HCT116 (cell line): ENCODE measurements at regions not wholly inside any gene's neighbourhood (a gene's known extent, or its start where the extent isn't known, plus 50 kb on each side); places are given as distances from the start of the nearest gene placed in this dataset.

Experiments
- ATAC-seq: fragments of 200-7000 bp; cut with Tn5 transposase; 2 replicates; pipeline ENCODE4 v1.9.1; 2020; ENCODE audit warnings: mild to moderate bottlenecking, moderate library complexity
- BruUV-seq: library from RNA; stranded (reverse); fragments of 400-500 nt; replicated peaks from 2 replicates; lab custom pipeline; 2021; lab: Mats Ljungman, UMichigan
- CTCF ChIA-PET: fragments of 300-600 bp; sonication (Branson Sonifier 250); formaldehyde crosslinking; loops from one replicate; lab custom pipeline; 2021; ENCODE audit warnings: antibody characterized with exemption; lab: Charles Lee
- POLR2A ChIA-PET: fragments of 300-600, 350-600 bp; sonication (Branson Sonifier 250); formaldehyde crosslinking; loops from one replicate; lab custom pipeline; 2021; ENCODE audit warnings: antibody characterized with exemption; lab: Charles Lee
- RAD21 ChIA-PET, 2 experiments: fragments of 300-600 bp; sonication (Branson Sonifier 250); formaldehyde crosslinking; loops; one replicate each; lab custom pipeline; 2023; ENCODE audit warnings: low total read pairs in 2 of 2; ENCODE audit not compliant: uncharacterized antibody in 2 of 2, unreplicated experiment in 2 of 2, low non-redundant PET in 1 of 2; lab: Charles Lee
- DNase-seq: peaks from one replicate; pipeline ENCODE4 v3.0.0-alpha.2; 2010; ENCODE audit warnings: low read depth, low spot score
- H2AFZ ChIP-seq: fragments of 200-600 bp; shearing (Covaris generic), sonication (generic); 2 replicates; pipeline ENCODE4 v1.6.1; 2017; ENCODE audit warnings: low read depth, mixed run types, mixed read lengths, antibody characterized with exemption, low read length; ENCODE audit not compliant: poor library complexity, severe bottlenecking
- H3K27ac ChIP-seq: 2 replicates; pipeline ENCODE4 v1.5.1; 2012; ENCODE audit warnings: low read depth, low read length
- H3K27me3 ChIP-seq: fragments of 200-600 bp; sonication (generic); 2 replicates; pipeline ENCODE4 v1.6.1; 2016; ENCODE audit warnings: mixed run types, low read length, mixed read lengths; ENCODE audit not compliant: insufficient read depth
- H3K36me3 ChIP-seq, 2 experiments: fragments of 200-500 bp in 1 of 2; fragments of 200-600 bp in 1 of 2; sonication (Bioruptor generic) in 1 of 2; sonication (generic) in 1 of 2; 2 replicates each; pipeline versions ENCODE4 v1.5.1 to v1.6.1; 2014 to 2016; ENCODE audit warnings: low read length in 2 of 2, inconsistent platforms in 1 of 2, mixed read lengths in 1 of 2, mixed run types in 1 of 2; ENCODE audit not compliant: insufficient read depth in 2 of 2, control insufficient read depth in 1 of 2
- H3K4me1 ChIP-seq, 2 experiments: fragments of 200-600 bp in 1 of 2; sonication (generic) in 1 of 2; 2 replicates each; pipeline versions ENCODE4 v1.5.1 to v1.6.1; 2012 to 2017; ENCODE audit warnings: low read length in 2 of 2, inconsistent platforms in 1 of 2, mild to moderate bottlenecking in 1 of 2, mixed read lengths in 1 of 2, mixed run types in 1 of 2, moderate library complexity in 1 of 2; ENCODE audit not compliant: insufficient read depth in 2 of 2, control insufficient read depth in 1 of 2
- H3K4me2 ChIP-seq: fragments of 200-600 bp; sonication (generic); 2 replicates; pipeline ENCODE4 v1.6.1; 2017; ENCODE audit warnings: mixed run types, low read length, mixed read lengths
- H3K4me3 ChIP-seq, 2 experiments: fragments of 200-600 bp in 1 of 2; sonication (generic) in 1 of 2; replicated peaks in 1 of 2; 2 replicates each; pipeline ENCODE4 v1.5.1; 2011 to 2016; ENCODE audit warnings: low read length in 2 of 2, control low read depth in 1 of 2, low read depth in 1 of 2, mild to moderate bottlenecking in 1 of 2, mixed read lengths in 1 of 2, mixed run types in 1 of 2
- H3K79me2 ChIP-seq: fragments of 200-600 bp; sonication (generic); 2 replicates; pipeline ENCODE4 v1.6.1; 2017; ENCODE audit warnings: mild to moderate bottlenecking, mixed run types, low read length, moderate library complexity, mixed read lengths; ENCODE audit not compliant: insufficient read depth
- H3K9ac ChIP-seq: fragments of 200-600 bp; sonication (generic); 2 replicates; pipeline ENCODE4 v1.6.1; 2016; ENCODE audit warnings: low read length, mixed read lengths
- H3K9me2 ChIP-seq: fragments of 200-600 bp; sonication (generic), shearing (Covaris generic); 2 replicates; pipeline ENCODE4 v1.6.1; 2017; ENCODE audit warnings: mixed run types, mild to moderate bottlenecking, moderate library complexity; ENCODE audit not compliant: insufficient read depth
- H3K9me3 ChIP-seq, 2 experiments: fragments of 200-500 bp in 1 of 2; fragments of 200-600 bp in 1 of 2; sonication (Bioruptor generic) in 1 of 2; sonication (generic) in 1 of 2; 2 replicates each; pipeline ENCODE4 v1.6.1; 2014 to 2017; ENCODE audit warnings: low read length in 2 of 2, mixed read lengths in 2 of 2, inconsistent platforms in 1 of 2, low read depth in 1 of 2, mild to moderate bottlenecking in 1 of 2, mixed run types in 1 of 2, moderate library complexity in 1 of 2; ENCODE audit not compliant: control insufficient read depth in 1 of 2, insufficient read depth in 1 of 2
- H4K20me1 ChIP-seq: fragments of 200-600 bp; sonication (generic), shearing (Covaris generic); 2 replicates; pipeline ENCODE4 v1.6.1; 2017; ENCODE audit warnings: mixed run types, mild to moderate bottlenecking, moderate library complexity; ENCODE audit not compliant: insufficient read depth
- ATF3 ChIP-seq: IDR thresholded peaks from 2 replicates; pipeline ENCODE4 v1.6.1; 2012
- CBX3 ChIP-seq: IDR thresholded peaks from 2 replicates; pipeline ENCODE4 v1.6.1; 2012; ENCODE audit warnings: low read depth
- CTCF ChIP-seq, 3 experiments: fragments of 200-600 bp in 1 of 3; sonication (generic) in 1 of 3; IDR thresholded peaks in 2 of 3; conservative IDR thresholded peaks in 1 of 3; 2 replicates each; pipeline ENCODE4 v1.5.1; 2012 to 2017; ENCODE audit warnings: low read depth in 2 of 3, low read length in 2 of 3, antibody characterized with exemption in 1 of 3, borderline replicate concordance in 1 of 3, control low read depth in 1 of 3, mild to moderate bottlenecking in 1 of 3, mixed read lengths in 1 of 3, mixed run types in 1 of 3, moderate library complexity in 1 of 3; ENCODE audit not compliant: insufficient read depth in 1 of 3
- EGR1 ChIP-seq: IDR thresholded peaks from 2 replicates; pipeline ENCODE4 v1.6.1; 2012; ENCODE audit warnings: low read depth
- EZH2 ChIP-seq: fragments of 200-600 bp; sonication (generic); IDR thresholded peaks from 2 replicates; pipeline ENCODE4 v1.6.1; 2017; ENCODE audit warnings: antibody characterized with exemption, mixed run types
- FOSL1 ChIP-seq: IDR thresholded peaks from 2 replicates; pipeline ENCODE4 v1.6.1; 2012; ENCODE audit warnings: low read depth
- MAX ChIP-seq: IDR thresholded peaks from 2 replicates; pipeline ENCODE4 v1.6.1; 2012
- POLR2A ChIP-seq: IDR thresholded peaks from 2 replicates; pipeline ENCODE4 v1.7.0; 2011; ENCODE audit warnings: borderline replicate concordance; ENCODE audit not compliant: insufficient read depth, insufficient read length; ENCODE audit errors: extremely low read depth
- POLR2AphosphoS5 ChIP-seq: IDR thresholded peaks from 2 replicates; pipeline ENCODE4 v1.6.1; 2011; ENCODE audit warnings: mild to moderate bottlenecking, low read depth, low read length, moderate library complexity
- RAD21 ChIP-seq: IDR thresholded peaks from 2 replicates; pipeline ENCODE4 v1.6.1; 2012; ENCODE audit warnings: low read depth, mild to moderate bottlenecking
- REST ChIP-seq: IDR thresholded peaks from 2 replicates; pipeline ENCODE4 v1.6.1; 2012; ENCODE audit warnings: low read depth
- SIN3A ChIP-seq: IDR thresholded peaks from 2 replicates; pipeline ENCODE4 v1.6.1; 2012; ENCODE audit warnings: low read depth
- SP1 ChIP-seq: IDR thresholded peaks from 2 replicates; pipeline ENCODE4 v1.6.1; 2012; ENCODE audit warnings: low read depth
- TCF7L2 ChIP-seq: IDR thresholded peaks from 2 replicates; pipeline ENCODE4 v1.7.0; 2011; ENCODE audit warnings: borderline replicate concordance, inconsistent platforms; ENCODE audit not compliant: insufficient read depth, insufficient read length; ENCODE audit errors: extremely low read depth
- ZBTB33 ChIP-seq: IDR thresholded peaks from 2 replicates; pipeline ENCODE4 v1.6.1; 2011; ENCODE audit warnings: mild to moderate bottlenecking, low read length, moderate library complexity; ENCODE audit not compliant: insufficient replicate concordance; ENCODE audit errors: extremely low read depth
- ZNF274 ChIP-seq: fragments of 200-500 bp; sonication (Bioruptor generic); IDR thresholded peaks from 2 replicates; pipeline ENCODE4 v1.6.1; 2014; ENCODE audit warnings: mild to moderate bottlenecking, low read depth, low read length, inconsistent platforms
- intact Hi-C: fragments of 100-400 bp; cut with micrococcal nuclease; formaldehyde crosslinking; loops from 2 replicates; pipeline ENCODE4 v1.10.0; 2022

GRCh38 chr2:40629768-40630434 lies 178.0 kb upstream of the SLC8A1 start:
- Histone ChIP-seq H3K4me1 (no peaks in the 10 kb centered on the region), H3K27me3 (no peaks in the 10 kb centered on the region), H3K36me3 (no peaks in the 10 kb centered on the region)
- TF ChIP-seq CTCF (IDR thresholded peaks at IDR 0.05 in 2 of 3, conservative IDR thresholded peaks at IDR 0.05 in 1 of 3; ENCODE audit: borderline replicate concordance in 1 of 3, insufficient read depth in 1 of 3, low read depth in 2 of 3, low read length in 2 of 3), result no peak
- no peak for TF ChIP-seq TCF7L2
- TF ChIP-seq POLR2AphosphoS5, result no peak
- TF ChIP-seq ATF3, result no peak
- no peak for TF ChIP-seq MAX
- TF ChIP-seq FOSL1, result no peak
- TF ChIP-seq SIN3A, result no peak
- TF ChIP-seq CBX3, result no peak
- no peak for TF ChIP-seq SP1
- TF ChIP-seq REST, result no peak
- TF ChIP-seq ZNF274, result no peak
- no peak for TF ChIP-seq POLR2A
- no peak for TF ChIP-seq EZH2
- TF ChIP-seq RAD21, result no peak
- TF ChIP-seq EGR1, result no peak
- no peak for TF ChIP-seq ZBTB33
- TF ChIP-seq, all 23 proteins: peak for 0
- Histone ChIP-seq H3K9me3 (no peaks in the 10 kb centered on the region), H4K20me1 (no peaks in the 10 kb centered on the region), H3K9ac (no peak overlapping the region), H3K9me2 (no peaks in the 10 kb centered on the region), H2AFZ (no peak overlapping the region), H3K27ac (no peak overlapping the region), H3K4me3 (no peak overlapping the region), H3K79me2 (no peaks in the 10 kb centered on the region), H3K4me2 (no peak overlapping the region)
- intact Hi-C loops, result no loop called here
- ChIA-PET CTCF (no interaction called here), RAD21 (no interaction called here), POLR2A (no interaction called here)
- no TSS peak for BruUV-seq
- ATAC-seq (no peak), DNase-seq (no peak)
